ENCODE measurements at regions not wholly inside any gene's neighbourhood (a gene's known extent, or its start where the extent isn't known, plus 50 kb on each side); places are given as distances from the start of the nearest gene placed in this dataset.

DNA sequence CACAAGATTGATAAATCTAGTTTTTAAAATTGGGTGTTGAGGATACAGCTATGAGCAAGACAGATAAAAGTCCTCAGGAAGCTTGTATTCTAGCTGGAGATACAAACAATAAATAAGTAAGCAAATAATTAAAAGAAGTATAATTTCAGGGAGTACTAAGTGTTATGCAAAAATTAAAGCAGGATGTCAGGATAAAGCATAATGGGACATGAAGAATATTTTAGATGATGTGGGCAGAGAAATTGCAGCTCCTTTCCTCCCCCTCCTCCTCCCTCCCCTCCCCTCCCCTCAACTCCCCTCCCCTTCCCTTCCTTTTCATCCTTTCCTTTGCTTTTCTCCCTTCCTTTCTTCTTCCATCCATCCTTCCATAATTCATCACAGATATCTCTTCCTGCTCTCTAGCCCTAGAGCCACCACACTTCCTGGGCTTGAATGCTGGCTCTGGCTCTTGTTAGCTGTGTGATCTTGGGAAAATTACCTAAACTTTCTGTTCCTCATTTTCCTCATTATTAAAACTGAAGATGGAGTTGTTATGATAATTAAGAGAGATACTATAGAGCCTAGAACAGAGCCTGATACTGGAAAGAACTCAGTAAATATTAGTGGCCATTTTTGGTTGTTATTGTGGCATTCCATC lies 323.9 kb downstream of the AACS start:
- TF ChIP-seq CTCF (IDR thresholded peaks at IDR 0.05): no peak
- no peak for TF ChIP-seq POLR2A (IDR thresholded peaks at IDR 0.05)
